GM19043 (cell line): ENCODE measurements at regions not wholly inside any gene's neighbourhood (a gene's known extent, or its start where the extent isn't known, plus 50 kb on each side); places are given as distances from the start of the nearest gene placed in this dataset.

ENCODE experiments used
- ATAC-seq: cut with Tn5 transposase; IDR thresholded peaks from one replicate; pipeline ENCODE4 v1.9.1; 2021; ENCODE audit warnings: low read depth; ENCODE audit not compliant: unreplicated experiment

- ATAC-seq = no peak
Observed at GRCh38 chr7:45501791-45502190, 72.4 kb upstream of the ADCY1 start.

GRCh38 chr7:45506059-45506458, 68.1 kb upstream of the ADCY1 start:
- ATAC-seq = no peak

DNA sequence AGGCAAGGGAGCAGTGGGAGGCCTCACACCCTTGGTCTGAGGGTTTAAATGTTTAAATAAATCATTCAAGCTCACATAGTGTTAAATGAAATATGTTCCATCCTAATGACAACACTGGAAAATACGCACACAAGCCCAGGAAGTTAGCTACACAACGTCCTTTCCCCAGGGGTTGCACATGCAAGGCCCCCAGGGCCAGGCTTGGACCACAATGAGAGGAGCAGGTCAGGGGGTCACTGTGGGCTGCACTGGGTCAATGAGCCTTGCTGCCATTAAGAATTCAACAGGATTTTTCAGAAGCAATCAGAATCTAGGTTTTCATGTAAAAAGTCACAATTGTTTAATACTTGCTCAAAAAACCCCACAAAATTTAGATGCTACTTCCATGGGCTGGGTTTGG, 64.9 kb upstream of the ADCY1 start:
- no peak for ATAC-seq

DNA sequence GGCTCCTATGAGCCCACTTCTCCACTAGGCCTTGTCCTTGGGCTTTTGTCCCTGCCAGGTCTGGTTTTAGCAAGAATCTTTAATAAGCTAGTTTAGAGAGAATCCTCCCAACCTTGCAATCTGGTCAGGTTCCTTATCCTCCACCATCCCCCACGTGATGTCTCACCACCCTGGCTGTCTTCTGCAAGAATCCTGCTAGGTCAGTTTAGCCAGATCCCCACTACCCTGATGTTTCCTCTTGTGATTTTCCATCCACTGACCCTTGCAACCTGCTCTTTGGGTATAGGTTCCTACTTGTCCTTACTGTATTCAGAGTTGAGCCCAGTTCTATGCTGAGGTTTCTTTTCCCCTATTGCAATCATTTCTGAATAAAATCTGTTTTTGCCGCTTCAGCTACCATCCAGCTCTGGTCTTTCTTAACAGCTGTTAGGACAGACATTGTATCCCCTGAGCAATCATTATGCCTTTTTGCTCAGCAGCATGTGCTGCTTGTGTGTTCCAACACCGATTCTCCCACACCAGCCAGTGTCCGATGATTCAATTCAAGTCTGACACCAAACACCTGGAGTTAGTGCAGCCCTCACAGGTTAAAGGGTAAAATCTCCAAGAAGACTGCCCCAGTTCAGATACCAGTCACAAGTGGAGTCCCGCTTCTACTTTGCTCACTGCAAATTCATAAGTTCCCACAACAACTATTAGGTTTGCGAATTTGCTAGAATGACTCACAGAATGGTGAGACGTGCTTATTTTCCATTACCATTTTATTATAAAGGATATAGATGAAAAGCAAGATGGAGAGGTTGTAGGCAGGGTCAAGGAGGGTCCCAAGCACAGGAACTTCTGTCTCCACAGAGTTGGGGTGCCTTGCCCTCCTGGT, 62.2 kb upstream of the ADCY1 start:
- ATAC-seq = no peak

DNA sequence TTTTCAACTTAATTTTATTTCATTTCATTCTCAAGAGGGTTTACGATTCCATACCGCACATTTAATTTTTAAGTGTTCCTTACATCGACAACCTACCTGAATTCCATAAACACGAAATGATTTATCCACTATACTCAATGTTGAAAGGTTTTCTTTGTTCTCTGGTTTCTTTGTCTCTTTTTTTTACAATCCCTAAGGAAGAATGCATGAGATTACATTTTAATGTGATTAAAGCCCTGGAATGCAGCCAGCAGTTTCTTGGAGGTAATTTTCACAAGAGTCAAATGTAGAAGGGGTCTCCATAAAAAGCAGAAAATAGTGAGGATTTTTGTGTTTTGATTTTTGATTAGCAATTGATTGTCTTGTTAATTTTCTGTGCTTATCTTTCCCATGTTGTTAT, 59.2 kb upstream of the ADCY1 start:
- no peak for ATAC-seq

DNA sequence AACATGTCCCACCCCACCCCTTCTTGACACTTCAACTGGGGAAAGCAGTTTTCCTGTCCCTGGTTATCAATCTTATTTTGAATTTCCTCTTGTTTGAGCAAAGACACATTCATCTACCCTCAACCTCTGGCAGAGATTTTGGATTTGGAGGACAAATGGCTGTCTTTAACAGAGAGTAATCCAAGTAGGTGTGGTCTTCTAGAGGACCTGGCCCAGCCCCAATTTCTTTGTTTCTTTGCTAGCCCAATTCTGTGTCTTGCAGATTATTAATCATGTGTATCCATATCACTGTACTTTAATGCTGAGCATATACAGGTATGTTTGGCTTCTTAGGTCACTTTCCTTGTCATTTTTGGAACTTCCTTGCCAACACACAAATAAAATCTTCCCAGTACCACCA, 58.8 kb upstream of the ADCY1 start:
- no peak for ATAC-seq
